MCF 10A (cell line): ENCODE measurements at regions not wholly inside any gene's neighbourhood (a gene's known extent, or its start where the extent isn't known, plus 50 kb on each side); places are given as distances from the start of the nearest gene placed in this dataset.

Source experiments
- BruUV-seq: library from RNA; stranded (reverse); fragments of 400-500 nt; replicated peaks from 2 replicates; lab custom pipeline; 2021; lab: Mats Ljungman, UMichigan
- CTCF ChIA-PET: fragments of 300-600 bp; sonication (Branson Sonifier 250); formaldehyde crosslinking; extraction: SDS; loops from one replicate; lab custom pipeline; 2021; ENCODE audit warnings: antibody characterized with exemption, inconsistent platforms; lab: Yijun Ruan, JAX
- POLR2A ChIA-PET: fragments of 300-600, 350-650 bp; sonication (Branson Sonifier 250); formaldehyde crosslinking; extraction: SDS; loops from one replicate; lab custom pipeline; 2020; ENCODE audit warnings: antibody characterized with exemption, inconsistent platforms; lab: Yijun Ruan, JAX
- DNase-seq: peaks from one replicate; pipeline ENCODE4 v3.0.0-alpha.2; 2018; ENCODE audit not compliant: unreplicated experiment
- H3K27ac Mint-ChIP-seq: one replicate; pipeline ENCODE4 v1.8.0; 2022; ENCODE audit warnings: mild to moderate bottlenecking, low read depth, mixed read lengths; ENCODE audit not compliant: unreplicated experiment
- H3K27me3 Mint-ChIP-seq: one replicate; pipeline ENCODE4 v1.8.0; 2022; ENCODE audit warnings: mixed read lengths; ENCODE audit not compliant: insufficient read depth, unreplicated experiment
- H3K36me3 Mint-ChIP-seq: one replicate; pipeline ENCODE4 v1.8.0; 2022; ENCODE audit warnings: mild to moderate bottlenecking, moderate library complexity, mixed read lengths; ENCODE audit not compliant: insufficient read depth, unreplicated experiment
- H3K4me1 Mint-ChIP-seq: one replicate; pipeline ENCODE4 v1.8.0; 2022; ENCODE audit warnings: mixed read lengths; ENCODE audit not compliant: insufficient read depth, unreplicated experiment
- H3K4me3 Mint-ChIP-seq: one replicate; pipeline ENCODE4 v1.8.0; 2022; ENCODE audit warnings: mild to moderate bottlenecking, moderate library complexity, mixed read lengths; ENCODE audit not compliant: unreplicated experiment
- H3K9me3 Mint-ChIP-seq: one replicate; pipeline ENCODE4 v1.8.0; 2022; ENCODE audit warnings: mixed read lengths; ENCODE audit not compliant: unreplicated experiment
- CTCF ChIP-seq: fragments of 200-600 bp; IDR thresholded peaks from one replicate; pipeline ENCODE4 v1.8.0; 2022; ENCODE audit warnings: antibody characterized with exemption, mild to moderate bottlenecking; ENCODE audit not compliant: unreplicated experiment
- intact Hi-C: fragments of 100-400 bp; cut with micrococcal nuclease; formaldehyde crosslinking; loops from 2 replicates; pipeline ENCODE4 v1.14.1; 2022

- intact Hi-C loops = no loop called here
- H3K4me3 Mint-ChIP-seq = no peak overlapping the region
Observed at GRCh38 chr9:24296124-24296523, 249.6 kb downstream of the IZUMO3 start.

GRCh38 chr9:24293386-24293785, 252.3 kb downstream of the IZUMO3 start:
- Mint-ChIP-seq H3K27ac (no peak overlapping the region), H3K4me3 (no peak overlapping the region), H3K9me3 (peaks cover 15% of the 10 kb centered on the region)

More at GRCh38 chr9:24296124-24296523, 249.6 kb downstream of the IZUMO3 start:
- no TSS peak for BruUV-seq
- POLR2A ChIA-PET = no interaction called here
- Mint-ChIP-seq H3K9me3 (peaks cover 29% of the 10 kb centered on the region), H3K36me3 (no peaks in the 10 kb centered on the region), H3K4me1 (no peaks in the 10 kb centered on the region), H3K27ac (no peak overlapping the region), H3K27me3 (no peaks in the 10 kb centered on the region)
- CTCF ChIA-PET = no interaction called here
- no peak for TF ChIP-seq CTCF
- DNase-seq = no peak

DNA sequence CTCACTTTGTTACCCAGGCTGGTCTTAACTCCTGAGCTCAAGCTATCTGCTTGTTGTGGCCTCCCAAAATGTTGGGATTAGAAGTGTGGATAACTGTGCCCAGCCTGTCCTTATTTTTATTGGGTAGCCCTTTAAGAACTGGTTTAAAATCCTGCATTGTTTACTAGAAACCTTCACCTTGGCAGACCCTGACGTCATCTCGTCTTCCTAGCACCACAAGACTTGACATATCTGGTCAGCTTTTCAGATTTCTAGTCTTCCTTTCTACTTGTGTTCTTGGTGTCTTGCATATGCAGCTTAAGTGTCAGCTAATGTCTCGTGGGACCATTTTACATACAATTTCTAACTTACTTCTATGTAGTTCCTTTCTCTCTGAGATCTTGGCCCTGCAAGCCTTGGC, 258.9 kb downstream of the IZUMO3 start:
- no peak overlapping the region for H3K4me3 Mint-ChIP-seq
- intact Hi-C loops = no loop called here

More at GRCh38 chr9:24293386-24293785, 252.3 kb downstream of the IZUMO3 start:
- intact Hi-C loops = no loop called here
- ChIA-PET POLR2A (no interaction called here), CTCF (no interaction called here)
- BruUV-seq = no TSS peak
- no peaks in the 10 kb centered on the region for H3K4me1 Mint-ChIP-seq
- no peak for DNase-seq
- H3K27me3 Mint-ChIP-seq = no peaks in the 10 kb centered on the region
- H3K36me3 Mint-ChIP-seq = no peaks in the 10 kb centered on the region
- TF ChIP-seq CTCF = no peak

DNA sequence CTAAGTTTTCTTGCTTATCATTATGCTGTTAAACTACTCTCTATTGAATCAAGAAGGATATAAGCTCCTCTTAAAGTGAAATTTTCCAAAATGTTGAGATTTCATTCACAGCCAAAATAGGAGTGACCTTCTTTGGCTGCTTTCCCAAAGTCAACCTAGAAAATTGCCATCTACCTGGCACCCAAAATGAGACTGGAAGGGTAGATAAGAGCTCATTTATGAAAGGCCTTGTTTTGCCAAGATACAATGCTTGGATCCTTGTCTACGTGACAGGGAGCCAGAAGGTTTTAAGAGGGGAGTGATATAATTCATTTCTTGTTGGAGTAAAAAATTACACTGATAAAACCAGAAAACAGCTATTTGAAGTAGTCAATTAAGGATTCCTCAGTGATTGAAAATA, 287.1 kb downstream of the IZUMO3 start:
- H3K4me3 Mint-ChIP-seq = no peak overlapping the region
- H3K9me3 Mint-ChIP-seq = peaks cover 5% of the 10 kb centered on the region
- H3K27ac Mint-ChIP-seq = no peak overlapping the region
- intact Hi-C loops = no loop called here
- ChIA-PET CTCF (interaction anchor here (0.6 to 1.2 kb wide), 2 partner anchors 14 to 23 kb away, joined by 3 to 4 read pairs; no protein-coding TSS in a partner anchor), POLR2A (no interaction called here)
- BruUV-seq = no TSS peak
- no peak for DNase-seq
- H3K27me3 Mint-ChIP-seq = no peaks in the 10 kb centered on the region
- H3K36me3 Mint-ChIP-seq = no peaks in the 10 kb centered on the region
- no peaks in the 10 kb centered on the region for H3K4me1 Mint-ChIP-seq
- no peak for TF ChIP-seq CTCF

More for the DNA sequence above, 258.9 kb downstream of the IZUMO3 start:
- DNase-seq = no peak
- no peaks in the 10 kb centered on the region for H3K4me1 Mint-ChIP-seq
- no TSS peak for BruUV-seq
- H3K36me3 Mint-ChIP-seq = no peaks in the 10 kb centered on the region
- TF ChIP-seq CTCF = no peak
- ChIA-PET POLR2A (no interaction called here), CTCF (no interaction called here)
- H3K27me3 Mint-ChIP-seq = no peaks in the 10 kb centered on the region
- H3K27ac Mint-ChIP-seq = no peak overlapping the region
- peaks cover 14% of the 10 kb centered on the region for H3K9me3 Mint-ChIP-seq
